H9 (cell line): ENCODE measurements at regions not wholly inside any gene's neighbourhood (a gene's known extent, or its start where the extent isn't known, plus 50 kb on each side); places are given as distances from the start of the nearest gene placed in this dataset.
A peak's percentile ranks its signal among the peaks of the same experiment; 100 is the strongest.

ENCODE experiments used
- DNase-seq: peaks from one replicate; pipeline ENCODE4 v3.0.0-alpha.2; 2017
- H2AFZ ChIP-seq: one replicate; pipeline ENCODE4 v1.6.1; 2013; ENCODE audit warnings: mild to moderate bottlenecking, low read length, control low read depth, moderate library complexity
- H2AK5ac ChIP-seq: 2 replicates; pipeline ENCODE4 v1.6.1; 2013; ENCODE audit warnings: low read length, control low read depth, mixed read lengths; ENCODE audit not compliant: insufficient read length
- H2BK120ac ChIP-seq: one replicate; pipeline ENCODE4 v1.6.1; 2013; ENCODE audit warnings: low read depth, mild to moderate bottlenecking, low read length, control low read depth, inconsistent platforms; ENCODE audit not compliant: poor library complexity, severe bottlenecking
- H2BK12ac ChIP-seq: 2 replicates; pipeline ENCODE4 v1.6.1; 2013; ENCODE audit warnings: low read length, control low read depth, mixed read lengths, low read depth; ENCODE audit not compliant: insufficient read length
- H2BK15ac ChIP-seq: 2 replicates; pipeline ENCODE4 v1.6.1; 2013; ENCODE audit warnings: low read depth, low read length, control low read depth
- H2BK20ac ChIP-seq: one replicate; pipeline ENCODE4 v1.6.1; 2013; ENCODE audit warnings: low read depth, mild to moderate bottlenecking, low read length, control low read depth, inconsistent platforms; ENCODE audit not compliant: poor library complexity, severe bottlenecking
- H2BK5ac ChIP-seq: 2 replicates; pipeline ENCODE4 v1.6.1; 2013; ENCODE audit warnings: low read length, control low read depth, mixed read lengths; ENCODE audit not compliant: insufficient read length
- H3K14ac ChIP-seq: 2 replicates; pipeline ENCODE4 v1.6.1; 2013; ENCODE audit warnings: low read length, control low read depth; ENCODE audit not compliant: insufficient read depth
- H3K18ac ChIP-seq: 2 replicates; pipeline ENCODE4 v1.6.1; 2013; ENCODE audit warnings: low read depth, mild to moderate bottlenecking, mixed read lengths, low read length, control low read depth; ENCODE audit not compliant: insufficient read length
- H3K23ac ChIP-seq: 2 replicates; pipeline ENCODE4 v1.6.1; 2013; ENCODE audit warnings: low read length, control low read depth, mixed read lengths, low read depth; ENCODE audit not compliant: insufficient read length
- H3K23me2 ChIP-seq: 2 replicates; pipeline ENCODE4 v1.6.1; 2013; ENCODE audit warnings: low read depth, mild to moderate bottlenecking, mixed read lengths, low read length, control low read depth; ENCODE audit not compliant: insufficient read length, poor library complexity, severe bottlenecking
- H3K27ac ChIP-seq: 2 replicates; pipeline ENCODE4 v1.5.1; 2013; ENCODE audit warnings: low read length, control low read depth, mixed read lengths, low read depth; ENCODE audit not compliant: insufficient read length
- H3K27me3 ChIP-seq: 2 replicates; pipeline ENCODE4 v1.6.1; 2013; ENCODE audit warnings: low read length, control low read depth, inconsistent platforms; ENCODE audit not compliant: insufficient read depth
- H3K4ac ChIP-seq: 2 replicates; pipeline ENCODE4 v1.6.1; 2013; ENCODE audit warnings: low read depth, mild to moderate bottlenecking, control low read depth, inconsistent platforms, low read length, moderate library complexity
- H3K4me1 ChIP-seq: 2 replicates; pipeline ENCODE4 v1.6.1; 2013; ENCODE audit warnings: low read length, control low read depth, inconsistent platforms; ENCODE audit not compliant: insufficient read depth
- H3K4me2 ChIP-seq: 2 replicates; pipeline ENCODE4 v1.6.1; 2013; ENCODE audit warnings: low read length, control low read depth, mixed read lengths; ENCODE audit not compliant: insufficient read length, insufficient read depth
- H3K56ac ChIP-seq: 2 replicates; pipeline ENCODE4 v1.6.1; 2013; ENCODE audit warnings: low read depth, mild to moderate bottlenecking, mixed read lengths, low read length, control low read depth; ENCODE audit not compliant: insufficient read length
- H3K79me1 ChIP-seq: 2 replicates; pipeline ENCODE4 v1.6.1; 2013; ENCODE audit warnings: low read depth, mild to moderate bottlenecking, moderate library complexity, low read length, control low read depth, inconsistent platforms; ENCODE audit not compliant: insufficient read depth, poor library complexity, severe bottlenecking
- H3K79me2 ChIP-seq: 2 replicates; pipeline ENCODE4 v1.6.1; 2013; ENCODE audit warnings: low read length, control low read depth, inconsistent platforms; ENCODE audit not compliant: insufficient read depth
- H3K9ac ChIP-seq: 2 replicates; pipeline ENCODE4 v1.6.1; 2013; ENCODE audit warnings: low read length, control low read depth, mixed read lengths; ENCODE audit not compliant: insufficient read length; ENCODE audit errors: extremely low read depth
- H3K9me3 ChIP-seq: one replicate; pipeline ENCODE4 v1.6.1; 2013; ENCODE audit warnings: low read depth, low read length, inconsistent platforms; ENCODE audit not compliant: control insufficient read depth
- H3T11ph ChIP-seq: one replicate; pipeline ENCODE4 v1.6.1; 2013; ENCODE audit warnings: mild to moderate bottlenecking, low read length, control low read depth, inconsistent platforms
- H4K20me1 ChIP-seq: one replicate; pipeline ENCODE4 v1.6.1; 2013; ENCODE audit not compliant: control insufficient read depth, insufficient read length, insufficient read depth
- H4K5ac ChIP-seq: 2 replicates; pipeline ENCODE4 v1.6.1; 2013; ENCODE audit warnings: low read depth, mild to moderate bottlenecking, mixed read lengths, low read length, control low read depth; ENCODE audit not compliant: insufficient read length
- H4K8ac ChIP-seq: replicated peaks from 2 replicates; pipeline ENCODE4 v1.6.1; 2013; ENCODE audit warnings: low read length, control low read depth, mixed read lengths, low read depth; ENCODE audit not compliant: insufficient read length
- H4K91ac ChIP-seq: 2 replicates; pipeline ENCODE4 v1.6.1; 2013; ENCODE audit warnings: low read depth, mild to moderate bottlenecking, moderate library complexity, mixed read lengths, low read length, control low read depth; ENCODE audit not compliant: insufficient read length
- H3K27ac Mint-ChIP-seq, 3 experiments: 2 replicates in 2 of 3; 3 replicates in 1 of 3; pipeline ENCODE4 v1.8.0; 2020 to 2021; ENCODE audit warnings: mixed read lengths in 3 of 3, mild to moderate bottlenecking in 1 of 3, moderate library complexity in 1 of 3
- H3K27me3 Mint-ChIP-seq: 2 replicates; pipeline ENCODE4 v1.8.0; 2021; ENCODE audit warnings: low read depth, mild to moderate bottlenecking, moderate library complexity, mixed read lengths
- H3K36me3 Mint-ChIP-seq, 3 experiments: 2 replicates in 2 of 3; 3 replicates in 1 of 3; pipeline ENCODE4 v1.8.0; 2020 to 2021; ENCODE audit warnings: low read depth in 3 of 3, mixed read lengths in 3 of 3; ENCODE audit not compliant: insufficient read depth in 1 of 3
- H3K4me1 Mint-ChIP-seq, 2 experiments: 2 replicates each; pipeline ENCODE4 v1.8.0; 2020; ENCODE audit warnings: mixed read lengths in 2 of 2
- H3K4me3 Mint-ChIP-seq, 2 experiments: 2 replicates in 1 of 2; 3 replicates in 1 of 2; pipeline ENCODE4 v1.8.0; 2020 to 2021; ENCODE audit warnings: mild to moderate bottlenecking in 2 of 2, mixed read lengths in 2 of 2, moderate library complexity in 1 of 2
- H3K9me3 Mint-ChIP-seq, 2 experiments: 2 replicates in 1 of 2; 3 replicates in 1 of 2; pipeline ENCODE4 v1.8.0; 2020; ENCODE audit warnings: mild to moderate bottlenecking in 2 of 2, mixed read lengths in 2 of 2, moderate library complexity in 1 of 2
- CTCF ChIP-seq: fragments of 200-600 bp; sonication (generic); conservative IDR thresholded peaks from 3 replicates; pipeline ENCODE4 v1.8.0; 2021; ENCODE audit warnings: antibody characterized with exemption, mild to moderate bottlenecking
- WGBS: extraction: QIAGEN DNeasy Blood & Tissue Kit; methylation state at CpG from one replicate; pipeline ENCODE4 v1.1.7; 2013; ENCODE audit warnings: missing lambda C conversion rate, low lambda C conversion rate, mixed read lengths; ENCODE audit not compliant: insufficient read length; ENCODE audit errors: extremely low coverage; 5-methylcytosine and 5-hydroxymethylcytosine counted together

- no peak overlapping the region for H3K4ac ChIP-seq
- no peak overlapping the region for H2BK20ac ChIP-seq
- no peak overlapping the region for H2BK12ac ChIP-seq
- H3K23me2 ChIP-seq, result no peaks in the 10 kb centered on the region
- no peak for TF ChIP-seq CTCF
- no peaks in the 10 kb centered on the region for H3K27me3 ChIP-seq
- H3K56ac ChIP-seq, result no peak overlapping the region
- H3K79me2 ChIP-seq, result no peaks in the 10 kb centered on the region
- H3K27ac Mint-ChIP-seq, result no peak overlapping the region; a peak in 1 of 7 replicates
- H3K14ac ChIP-seq, result no peak overlapping the region
- no peak overlapping the region for H2BK15ac ChIP-seq
- H3K9ac ChIP-seq, result no peak overlapping the region
- no peak overlapping the region for H4K8ac ChIP-seq
- no peaks in the 10 kb centered on the region; a peak in 1 of 5 replicates for H3K9me3 Mint-ChIP-seq
- no peaks in the 10 kb centered on the region for H3K9me3 ChIP-seq
- no peak overlapping the region for H3K18ac ChIP-seq
- peak overlapping the region in 1 of 2 experiments; percentile 24; a peak in 3 of 5 replicates for H3K4me3 Mint-ChIP-seq
- peak overlapping the region; percentile 16 for H2AFZ ChIP-seq
- no peaks in the 10 kb centered on the region for H4K20me1 ChIP-seq
- no peak overlapping the region for H3K23ac ChIP-seq
- H2AK5ac ChIP-seq, result no peak overlapping the region
- no peak overlapping the region for H3K4me2 ChIP-seq
- H4K5ac ChIP-seq, result no peak overlapping the region
- no peaks in the 10 kb centered on the region; the same call in 1 of the 2 replicates for H3K4me1 ChIP-seq
- no CpG with 5 or more reads among the region's 3 CpGs for WGBS
- H2BK120ac ChIP-seq, result no peak overlapping the region
- H4K91ac ChIP-seq, result no peak overlapping the region
- DNase-seq, result no peak
- no peak overlapping the region for H2BK5ac ChIP-seq
- H3K79me1 ChIP-seq, result no peaks in the 10 kb centered on the region
- H3K27ac ChIP-seq, result no peak overlapping the region
- no peaks in the 10 kb centered on the region for H3K27me3 Mint-ChIP-seq
- H3K4me1 Mint-ChIP-seq, result peaks cover 7% of the 10 kb centered on the region in 2 experiments
- no peak overlapping the region for H3T11ph ChIP-seq
- no peaks in the 10 kb centered on the region for H3K36me3 Mint-ChIP-seq
Measured at GRCh38 chr3:6739288-6739687, 121.6 kb upstream of the GRM7 start.
